ENCODE measurements at regions not wholly inside any gene's neighbourhood (a gene's known extent, or its start where the extent isn't known, plus 50 kb on each side); places are given as distances from the start of the nearest gene placed in this dataset.

- Histone ChIP-seq H3K18ac (ENCODE audit: low read length) (no peak overlapping the region), H4K5ac (ENCODE audit: low read length) (no peak overlapping the region), H3K27me3 (ENCODE audit: insufficient read depth, low read length, poor library complexity) (no peaks in the 10 kb centered on the region), H4K8ac (ENCODE audit: low read depth, low read length) (no peak overlapping the region), H2BK120ac (ENCODE audit: low read depth, low read length) (no peak overlapping the region), H2BK15ac (replicated peaks; ENCODE audit: low read depth) (no peak overlapping the region), H2BK5ac (ENCODE audit: low read length) (no peak overlapping the region), H3K27ac (ENCODE audit: low read depth, low read length) (no peak overlapping the region), H3K9ac (ENCODE audit: low read length) (no peak overlapping the region), H3K79me1 (ENCODE audit: low read length) (no peaks in the 10 kb centered on the region), H3K56ac (ENCODE audit: low read length) (no peak overlapping the region), H2AK5ac (ENCODE audit: low read length) (no peak overlapping the region), H3K4me3 (ENCODE audit: low read length) (no peak overlapping the region), H3K36me3 (ENCODE audit: control insufficient read depth, insufficient read depth, low read length) (no peaks in the 10 kb centered on the region), H3K4me2 (ENCODE audit: low read length) (no peak overlapping the region), H3K4ac (ENCODE audit: low read depth, low read length) (no peak overlapping the region), H3K79me2 (ENCODE audit: control insufficient read depth, insufficient read depth, low read length) (no peaks in the 10 kb centered on the region), H3K23ac (ENCODE audit: low read length) (no peak overlapping the region), H3K4me1 (ENCODE audit: control insufficient read depth, low read depth, low read length) (no peaks in the 10 kb centered on the region)
- WGBS (ENCODE audit: extremely low coverage, insufficient coverage, low lambda C conversion rate), result no CpG with 5 or more reads among the region's 2 CpGs
- DNase-seq, result no peak
Observed at GRCh38 chr11:72507050-72507449, 72.7 kb upstream of the CLPB start.

- no peaks in the 10 kb centered on the region for H3K27me3 ChIP-seq (ENCODE audit: insufficient read depth, low read length, poor library complexity)
- H3K36me3 ChIP-seq (ENCODE audit: control insufficient read depth, insufficient read depth, low read length), result no peaks in the 10 kb centered on the region
- H2AK5ac ChIP-seq (ENCODE audit: low read length), result no peak overlapping the region
- WGBS (ENCODE audit: extremely low coverage, insufficient coverage, low lambda C conversion rate), result no CpG with 5 or more reads among the region's 3 CpGs
- H3K23ac ChIP-seq (ENCODE audit: low read length), result no peak overlapping the region
- H3K4me3 ChIP-seq (ENCODE audit: low read length), result no peak overlapping the region
- H3K79me1 ChIP-seq (ENCODE audit: low read length), result no peaks in the 10 kb centered on the region
- no peak overlapping the region for H3K4ac ChIP-seq (ENCODE audit: low read depth, low read length)
- no peak overlapping the region for H4K5ac ChIP-seq (ENCODE audit: low read length)
- no peak overlapping the region for H3K56ac ChIP-seq (ENCODE audit: low read length)
- H3K27ac ChIP-seq (ENCODE audit: low read depth, low read length), result no peak overlapping the region
- DNase-seq, result no peak
- H4K8ac ChIP-seq (ENCODE audit: low read depth, low read length), result no peak overlapping the region
- no peak overlapping the region for H2BK120ac ChIP-seq (ENCODE audit: low read depth, low read length)
- no peak overlapping the region for H3K9ac ChIP-seq (ENCODE audit: low read length)
- no peak overlapping the region for H2BK15ac ChIP-seq (replicated peaks; ENCODE audit: low read depth)
- H3K18ac ChIP-seq (ENCODE audit: low read length), result no peak overlapping the region
- H3K79me2 ChIP-seq (ENCODE audit: control insufficient read depth, insufficient read depth, low read length), result no peaks in the 10 kb centered on the region
- no peak overlapping the region for H2BK5ac ChIP-seq (ENCODE audit: low read length)
- H3K4me1 ChIP-seq (ENCODE audit: control insufficient read depth, low read depth, low read length), result no peaks in the 10 kb centered on the region
- H3K4me2 ChIP-seq (ENCODE audit: low read length), result no peak overlapping the region
Observed at GRCh38 chr11:72497731-72498130, 63.4 kb upstream of the CLPB start.

- H2AK5ac ChIP-seq (ENCODE audit: low read length), result no peak overlapping the region
- H3K9ac ChIP-seq (ENCODE audit: low read length), result no peak overlapping the region
- no peak overlapping the region for H2BK15ac ChIP-seq (replicated peaks; ENCODE audit: low read depth)
- H3K36me3 ChIP-seq (ENCODE audit: control insufficient read depth, insufficient read depth, low read length), result no peaks in the 10 kb centered on the region
- no peaks in the 10 kb centered on the region for H3K4me1 ChIP-seq (ENCODE audit: control insufficient read depth, low read depth, low read length)
- H3K79me2 ChIP-seq (ENCODE audit: control insufficient read depth, insufficient read depth, low read length), result no peaks in the 10 kb centered on the region
- H3K56ac ChIP-seq (ENCODE audit: low read length), result no peak overlapping the region
- H3K23ac ChIP-seq (ENCODE audit: low read length), result no peak overlapping the region
- no peak overlapping the region for H3K4ac ChIP-seq (ENCODE audit: low read depth, low read length)
- no peak overlapping the region for H3K27ac ChIP-seq (ENCODE audit: low read depth, low read length)
- H3K18ac ChIP-seq (ENCODE audit: low read length), result no peak overlapping the region
- no CpG with 5 or more reads among the region's 1 CpG for WGBS (ENCODE audit: extremely low coverage, insufficient coverage, low lambda C conversion rate)
- no peak overlapping the region for H2BK5ac ChIP-seq (ENCODE audit: low read length)
- H3K27me3 ChIP-seq (ENCODE audit: insufficient read depth, low read length, poor library complexity), result no peaks in the 10 kb centered on the region
- H4K8ac ChIP-seq (ENCODE audit: low read depth, low read length), result no peak overlapping the region
- no peak overlapping the region for H3K4me3 ChIP-seq (ENCODE audit: low read length)
- H3K79me1 ChIP-seq (ENCODE audit: low read length), result no peaks in the 10 kb centered on the region
- H3K4me2 ChIP-seq (ENCODE audit: low read length), result no peak overlapping the region
- H4K5ac ChIP-seq (ENCODE audit: low read length), result no peak overlapping the region
- no peak for DNase-seq
- no peak overlapping the region for H2BK120ac ChIP-seq (ENCODE audit: low read depth, low read length)
Observed at GRCh38 chr11:72494109-72494429, 59.7 kb upstream of the CLPB start.

GRCh38 chr11:72493426-72494108 is 59.2 kb upstream of the CLPB start:
- Histone ChIP-seq H3K18ac (ENCODE audit: low read length) (no peak overlapping the region), H3K79me1 (ENCODE audit: low read length) (no peaks in the 10 kb centered on the region), H3K23ac (ENCODE audit: low read length) (no peak overlapping the region), H4K5ac (ENCODE audit: low read length) (no peak overlapping the region), H3K79me2 (ENCODE audit: control insufficient read depth, insufficient read depth, low read length) (no peaks in the 10 kb centered on the region), H3K4me3 (ENCODE audit: low read length) (no peak overlapping the region), H2BK120ac (ENCODE audit: low read depth, low read length) (no peak overlapping the region), H3K9ac (ENCODE audit: low read length) (no peak overlapping the region), H3K56ac (ENCODE audit: low read length) (no peak overlapping the region), H4K8ac (ENCODE audit: low read depth, low read length) (no peak overlapping the region), H3K27me3 (ENCODE audit: insufficient read depth, low read length, poor library complexity) (no peaks in the 10 kb centered on the region), H3K36me3 (ENCODE audit: control insufficient read depth, insufficient read depth, low read length) (no peaks in the 10 kb centered on the region), H3K4ac (ENCODE audit: low read depth, low read length) (no peak overlapping the region), H2BK15ac (replicated peaks; ENCODE audit: low read depth) (no peak overlapping the region), H3K4me1 (ENCODE audit: control insufficient read depth, low read depth, low read length) (no peaks in the 10 kb centered on the region), H3K4me2 (ENCODE audit: low read length) (no peak overlapping the region), H3K27ac (ENCODE audit: low read depth, low read length) (no peak overlapping the region), H2AK5ac (ENCODE audit: low read length) (no peak overlapping the region), H2BK5ac (ENCODE audit: low read length) (no peak overlapping the region)
- WGBS (ENCODE audit: extremely low coverage, insufficient coverage, low lambda C conversion rate), result no CpG with 5 or more reads among the region's 2 CpGs
- DNase-seq, result no peak

GRCh38 chr11:72491001-72491400 is 56.7 kb upstream of the CLPB start:
- Histone ChIP-seq H2AK5ac (ENCODE audit: low read length) (no peak overlapping the region), H3K18ac (ENCODE audit: low read length) (no peak overlapping the region), H3K56ac (ENCODE audit: low read length) (no peak overlapping the region), H3K9ac (ENCODE audit: low read length) (no peak overlapping the region), H4K5ac (ENCODE audit: low read length) (no peak overlapping the region), H3K36me3 (ENCODE audit: control insufficient read depth, insufficient read depth, low read length) (no peaks in the 10 kb centered on the region), H3K79me2 (ENCODE audit: control insufficient read depth, insufficient read depth, low read length) (no peaks in the 10 kb centered on the region), H3K27me3 (ENCODE audit: insufficient read depth, low read length, poor library complexity) (no peaks in the 10 kb centered on the region), H2BK120ac (ENCODE audit: low read depth, low read length) (no peak overlapping the region), H4K8ac (ENCODE audit: low read depth, low read length) (no peak overlapping the region), H2BK5ac (ENCODE audit: low read length) (no peak overlapping the region), H3K4me2 (ENCODE audit: low read length) (no peak overlapping the region), H2BK15ac (replicated peaks; ENCODE audit: low read depth) (no peak overlapping the region), H3K4me3 (ENCODE audit: low read length) (no peak overlapping the region), H3K27ac (ENCODE audit: low read depth, low read length) (no peak overlapping the region), H3K4ac (ENCODE audit: low read depth, low read length) (no peak overlapping the region), H3K23ac (ENCODE audit: low read length) (no peak overlapping the region), H3K4me1 (ENCODE audit: control insufficient read depth, low read depth, low read length) (no peaks in the 10 kb centered on the region), H3K79me1 (ENCODE audit: low read length) (no peaks in the 10 kb centered on the region)
- no peak for DNase-seq
- WGBS (ENCODE audit: extremely low coverage, insufficient coverage, low lambda C conversion rate), result no CpG with 5 or more reads among the region's 2 CpGs
